SK-N-SH treated with all-trans-retinoic acid at 6 μM for 48 hours (cell line): ENCODE measurements at regions not wholly inside any gene's neighbourhood (a gene's known extent, or its start where the extent isn't known, plus 50 kb on each side); places are given as distances from the start of the nearest gene placed in this dataset.
"Not testable (repeated sequence)": the region's sequence is repeated elsewhere in the genome, so short reads cannot be mapped to it uniquely, and the experiment has no call there.

Source experiments
- ATAC-seq: fragments of 200-7000 bp; cut with Tn5 transposase; 3 replicates; pipeline ENCODE4 v1.9.1; 2020; ENCODE audit warnings: mild to moderate bottlenecking, moderate library complexity
- ARNTL ChIP-seq: fragments of 450-650 bp; formaldehyde crosslinking; IDR thresholded peaks from 2 replicates; pipeline ENCODE4 v1.5.0; 2020; ENCODE audit warnings: low read depth, mild to moderate bottlenecking, moderate library complexity, borderline replicate concordance
- BACH2 ChIP-seq: fragments of 250-450 bp; sonication (Bioruptor Pico); IDR thresholded peaks from 2 replicates; pipeline ENCODE4 v1.9.0; 2021; ENCODE audit warnings: mild to moderate bottlenecking, borderline replicate concordance
- CREB5 ChIP-seq: fragments of 250-450 bp; sonication (Bioruptor Pico); IDR thresholded peaks from 2 replicates; pipeline ENCODE4 v1.5.1; 2020; ENCODE audit warnings: low read depth, mild to moderate bottlenecking, moderate library complexity
- CSDC2 ChIP-seq: fragments of 250-450 bp; sonication (Bioruptor Pico); IDR thresholded peaks from 2 replicates; pipeline ENCODE4 v1.5.0; 2020; ENCODE audit warnings: mild to moderate bottlenecking, moderate library complexity
- ESRRG ChIP-seq: fragments of 250-450 bp; sonication (Bioruptor Pico); IDR thresholded peaks from 2 replicates; pipeline ENCODE4 v1.6.1; 2021; ENCODE audit warnings: mild to moderate bottlenecking
- GLIS3 ChIP-seq: fragments of 250-450 bp; sonication (Bioruptor Pico); IDR thresholded peaks from 2 replicates; pipeline ENCODE4 v1.5.0; 2020; ENCODE audit warnings: mild to moderate bottlenecking, moderate library complexity
- ISL1 ChIP-seq: fragments of 250-450 bp; sonication (Bioruptor Pico); IDR thresholded peaks from 2 replicates; pipeline ENCODE4 v2.1.2; 2022; ENCODE audit warnings: mild to moderate bottlenecking, moderate library complexity
- OSR1 ChIP-seq: fragments of 250-450 bp; sonication (Bioruptor Pico); IDR thresholded peaks from 2 replicates; pipeline ENCODE4 v1.8.0; 2022; ENCODE audit warnings: moderate library complexity, mild to moderate bottlenecking, inconsistent platforms
- PATZ1 ChIP-seq: fragments of 250-450 bp; sonication (Bioruptor Pico); IDR thresholded peaks from 2 replicates; pipeline ENCODE4 v1.8.0; 2020; ENCODE audit warnings: mild to moderate bottlenecking, moderate library complexity, borderline replicate concordance
- PPARA ChIP-seq: fragments of 250-450 bp; sonication (Bioruptor Pico); IDR thresholded peaks from 2 replicates; pipeline ENCODE4 v1.5.0; 2020; ENCODE audit warnings: mild to moderate bottlenecking, borderline replicate concordance
- RARB ChIP-seq: fragments of 250-450 bp; sonication (Bioruptor Pico); IDR thresholded peaks from 2 replicates; pipeline ENCODE4 v1.8.0; 2021; ENCODE audit warnings: mild to moderate bottlenecking, moderate library complexity
- SNAI2 ChIP-seq: fragments of 250-450 bp; sonication (Bioruptor Pico); IDR thresholded peaks from 2 replicates; pipeline ENCODE4 v1.5.0; 2020; ENCODE audit warnings: mild to moderate bottlenecking, moderate library complexity
- TOX ChIP-seq: fragments of 250-450 bp; sonication (Bioruptor Pico); IDR thresholded peaks from 2 replicates; pipeline ENCODE4 v1.8.0; 2021; ENCODE audit warnings: mild to moderate bottlenecking, moderate library complexity, borderline replicate concordance
- TSHZ2 ChIP-seq: fragments of 250-450 bp; sonication (Bioruptor Pico); IDR thresholded peaks from 2 replicates; pipeline ENCODE4 v1.5.0; 2020; ENCODE audit warnings: mild to moderate bottlenecking, moderate library complexity
- ZC3H10 ChIP-seq: fragments of 250-450 bp; sonication (Bioruptor Pico); IDR thresholded peaks from 2 replicates; pipeline ENCODE4 v1.5.1; 2021; ENCODE audit warnings: mild to moderate bottlenecking, moderate library complexity
- ZFP3 ChIP-seq: fragments of 250-450 bp; sonication (Bioruptor Pico); IDR thresholded peaks from 2 replicates; pipeline ENCODE4 v1.5.0; 2020; ENCODE audit warnings: mild to moderate bottlenecking, moderate library complexity
- ZFP30 ChIP-seq: fragments of 450-650 bp; formaldehyde crosslinking; IDR thresholded peaks from 2 replicates; pipeline ENCODE4 v1.5.0; 2022; ENCODE audit warnings: mild to moderate bottlenecking, moderate library complexity
- ZNF8 ChIP-seq: fragments of 450-650 bp; formaldehyde crosslinking; IDR thresholded peaks from 2 replicates; pipeline ENCODE4 v1.5.0; 2020; ENCODE audit warnings: mild to moderate bottlenecking, moderate library complexity

GRCh38 chrX:54640736-54641135, 110.7 kb downstream of the GNL3L start (continued):
- no peak for TF ChIP-seq PATZ1 (CRISPR knock-in tag)
- TF ChIP-seq TSHZ2 (CRISPR knock-in tag), result no peak
- no peak for TF ChIP-seq ZNF8 (CRISPR knock-in tag)
- TF ChIP-seq ZC3H10, result no peak
- no peak for TF ChIP-seq PPARA (CRISPR knock-in tag)
- TF ChIP-seq ESRRG (CRISPR knock-in tag), result no peak

- ATAC-seq, result no peak
- TF ChIP-seq ZNF8 (CRISPR knock-in tag), result no peak
- TF ChIP-seq CSDC2 (CRISPR knock-in tag), result no peak
- TF ChIP-seq ZFP3 (CRISPR knock-in tag), result no peak
- TF ChIP-seq RARB (CRISPR knock-in tag), result no peak
- no peak for TF ChIP-seq ISL1 (CRISPR knock-in tag)
- TF ChIP-seq SNAI2 (CRISPR knock-in tag), result no peak
- no peak for TF ChIP-seq CREB5
- no peak for TF ChIP-seq OSR1 (CRISPR knock-in tag)
These were observed 111.5 kb downstream of the GNL3L start for GRCh38 chrX:54641530-54641929.

GRCh38 chrX:54647607-54648006, 117.6 kb downstream of the GNL3L start:
- not testable (repeated sequence) for ATAC-seq

GRCh38 chrX:54659547-54659946, 129.5 kb downstream of the GNL3L start:
- no peak for ATAC-seq
- no peak for TF ChIP-seq ZC3H10
- no peak for TF ChIP-seq GLIS3 (CRISPR knock-in tag)
- TF ChIP-seq ZFP3 (CRISPR knock-in tag), result no peak
- no peak for TF ChIP-seq ZNF8 (CRISPR knock-in tag)
- TF ChIP-seq, all 23 proteins: peak for 0

- ATAC-seq, result no peak
- TF ChIP-seq ESRRG (CRISPR knock-in tag), result no peak
- no peak for TF ChIP-seq TOX (CRISPR knock-in tag)
- no peak for TF ChIP-seq ISL1 (CRISPR knock-in tag)
- no peak for TF ChIP-seq ZC3H10
- TF ChIP-seq ZFP30 (CRISPR knock-in tag), result no peak
- no peak for TF ChIP-seq ZNF8 (CRISPR knock-in tag)
- no peak for TF ChIP-seq ARNTL (CRISPR knock-in tag)
- no peak for TF ChIP-seq TSHZ2 (CRISPR knock-in tag)
These were observed 122.3 kb downstream of the ITIH6 start for GRCh38 chrX:54675762-54676161.

- ATAC-seq, result no peak
- no peak for TF ChIP-seq ZFP30 (CRISPR knock-in tag)
- TF ChIP-seq GLIS3 (CRISPR knock-in tag), result no peak
- no peak for TF ChIP-seq TOX (CRISPR knock-in tag)
- no peak for TF ChIP-seq ZNF8 (CRISPR knock-in tag)
- no peak for TF ChIP-seq OSR1 (CRISPR knock-in tag)
- no peak for TF ChIP-seq BACH2 (CRISPR knock-in tag)
- TF ChIP-seq SNAI2 (CRISPR knock-in tag), result no peak
These were observed 102.8 kb downstream of the ITIH6 start for GRCh38 chrX:54695231-54695630.
